ENCODE measurements at regions not wholly inside any gene's neighbourhood (a gene's known extent, or its start where the extent isn't known, plus 50 kb on each side); places are given as distances from the start of the nearest gene placed in this dataset.

DNA sequence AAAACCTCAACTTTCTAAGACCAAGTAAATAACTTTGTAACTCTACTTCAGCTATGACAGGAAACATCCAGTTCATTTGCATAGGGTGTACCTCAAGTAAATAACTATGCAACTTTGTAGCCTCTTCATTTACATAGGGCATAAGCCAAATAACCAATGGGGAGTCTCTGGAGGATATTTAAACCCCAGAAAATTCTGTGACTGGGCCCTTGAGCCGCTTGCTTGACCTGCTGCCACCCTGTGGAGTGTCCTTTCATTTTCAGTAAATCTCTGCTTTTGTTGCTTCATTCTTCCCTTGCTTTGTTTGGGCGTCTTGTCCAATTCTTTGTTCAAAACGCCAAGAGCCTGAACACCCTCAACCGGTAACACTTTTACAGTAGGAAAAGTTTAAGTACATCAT lies 1112.7 kb upstream of the NRXN1 start:
- no peaks in the 10 kb centered on the region for H4K20me1 ChIP-seq (ENCODE audit: control insufficient read depth, insufficient read depth, low read depth, low read length)

DNA sequence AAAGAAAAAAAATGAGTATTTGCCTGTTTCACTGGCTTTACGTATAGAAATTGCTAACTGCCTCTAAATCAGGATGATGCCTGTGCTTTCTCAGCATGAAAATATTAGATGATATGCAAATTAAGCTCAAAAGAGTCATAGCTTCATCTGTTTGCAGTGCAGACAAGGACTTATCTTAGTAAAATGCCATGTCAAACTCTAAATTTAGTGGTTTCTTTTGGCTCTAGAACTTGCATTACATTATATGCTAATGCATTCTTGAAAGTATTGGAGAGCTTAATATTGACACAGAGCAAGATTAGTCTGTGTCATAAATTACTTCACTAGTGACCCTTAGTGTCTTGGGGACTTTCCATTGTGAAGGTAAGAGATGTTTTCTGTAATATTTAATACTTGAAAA lies 1109.1 kb upstream of the NRXN1 start:
- H3K4me2 ChIP-seq (ENCODE audit: low read length) = no peak overlapping the region
- no peaks in the 10 kb centered on the region for H3K9me2 ChIP-seq (replicated peaks; ENCODE audit: control insufficient read depth, low read length)
- H3K79me2 ChIP-seq (ENCODE audit: control insufficient read depth, low read length) = no peaks in the 10 kb centered on the region
- TF ChIP-seq, protein P1, sequence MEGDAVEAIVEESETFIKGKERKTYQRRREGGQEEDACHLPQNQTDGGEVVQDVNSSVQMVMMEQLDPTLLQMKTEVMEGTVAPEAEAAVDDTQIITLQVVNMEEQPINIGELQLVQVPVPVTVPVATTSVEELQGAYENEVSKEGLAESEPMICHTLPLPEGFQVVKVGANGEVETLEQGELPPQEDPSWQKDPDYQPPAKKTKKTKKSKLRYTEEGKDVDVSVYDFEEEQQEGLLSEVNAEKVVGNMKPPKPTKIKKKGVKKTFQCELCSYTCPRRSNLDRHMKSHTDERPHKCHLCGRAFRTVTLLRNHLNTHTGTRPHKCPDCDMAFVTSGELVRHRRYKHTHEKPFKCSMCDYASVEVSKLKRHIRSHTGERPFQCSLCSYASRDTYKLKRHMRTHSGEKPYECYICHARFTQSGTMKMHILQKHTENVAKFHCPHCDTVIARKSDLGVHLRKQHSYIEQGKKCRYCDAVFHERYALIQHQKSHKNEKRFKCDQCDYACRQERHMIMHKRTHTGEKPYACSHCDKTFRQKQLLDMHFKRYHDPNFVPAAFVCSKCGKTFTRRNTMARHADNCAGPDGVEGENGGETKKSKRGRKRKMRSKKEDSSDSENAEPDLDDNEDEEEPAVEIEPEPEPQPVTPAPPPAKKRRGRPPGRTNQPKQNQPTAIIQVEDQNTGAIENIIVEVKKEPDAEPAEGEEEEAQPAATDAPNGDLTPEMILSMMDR (IDR thresholded peaks at IDR 0.05; ENCODE audit: low read depth, low read length, poor library complexity, severe bottlenecking) = no peak
- no peak for TF ChIP-seq EZH2phosphoT487 (IDR thresholded peaks at IDR 0.05; ENCODE audit: borderline replicate concordance, low read length)
- no peak overlapping the region for H3K27ac ChIP-seq (ENCODE audit: low read depth, low read length)
- no peak overlapping the region for H3K4me3 ChIP-seq (ENCODE audit: low read length)
- no peaks in the 10 kb centered on the region for H4K20me1 ChIP-seq (ENCODE audit: control insufficient read depth, insufficient read depth, low read depth, low read length)
- no peaks in the 10 kb centered on the region for H3K27me3 ChIP-seq (ENCODE audit: control insufficient read depth, low read length)
- no peaks in the 10 kb centered on the region for H3K36me3 ChIP-seq (ENCODE audit: control insufficient read depth, low read length)
- no peaks in the 10 kb centered on the region for H3K9me3 ChIP-seq (ENCODE audit: control insufficient read depth, insufficient read depth, low read length)
- no peaks in the 10 kb centered on the region for H3K4me1 ChIP-seq (ENCODE audit: control insufficient read depth, low read length)
- H3F3A ChIP-seq (ENCODE audit: control insufficient read depth, insufficient read depth) = no peaks in the 10 kb centered on the region

More for the DNA sequence above, 1112.7 kb upstream of the NRXN1 start:
- no peak overlapping the region for H3K4me3 ChIP-seq (ENCODE audit: low read length)
- no peaks in the 10 kb centered on the region for H3K9me2 ChIP-seq (replicated peaks; ENCODE audit: control insufficient read depth, low read length)
- no peaks in the 10 kb centered on the region for H3K27me3 ChIP-seq (ENCODE audit: control insufficient read depth, low read length)
- H3K36me3 ChIP-seq (ENCODE audit: control insufficient read depth, low read length) = no peaks in the 10 kb centered on the region
- TF ChIP-seq, protein P1 (IDR thresholded peaks at IDR 0.05; ENCODE audit: low read depth, low read length, poor library complexity, severe bottlenecking) = no peak
- TF ChIP-seq EZH2phosphoT487 (IDR thresholded peaks at IDR 0.05; ENCODE audit: borderline replicate concordance, low read length) = no peak
- H3K4me2 ChIP-seq (ENCODE audit: low read length) = no peak overlapping the region
- no peaks in the 10 kb centered on the region for H3K4me1 ChIP-seq (ENCODE audit: control insufficient read depth, low read length)
- no peaks in the 10 kb centered on the region for H3K9me3 ChIP-seq (ENCODE audit: control insufficient read depth, insufficient read depth, low read length)
- H3K27ac ChIP-seq (ENCODE audit: low read depth, low read length) = no peak overlapping the region
- H3K79me2 ChIP-seq (ENCODE audit: control insufficient read depth, low read length) = no peaks in the 10 kb centered on the region
- no peaks in the 10 kb centered on the region for H3F3A ChIP-seq (ENCODE audit: control insufficient read depth, insufficient read depth)

DNA sequence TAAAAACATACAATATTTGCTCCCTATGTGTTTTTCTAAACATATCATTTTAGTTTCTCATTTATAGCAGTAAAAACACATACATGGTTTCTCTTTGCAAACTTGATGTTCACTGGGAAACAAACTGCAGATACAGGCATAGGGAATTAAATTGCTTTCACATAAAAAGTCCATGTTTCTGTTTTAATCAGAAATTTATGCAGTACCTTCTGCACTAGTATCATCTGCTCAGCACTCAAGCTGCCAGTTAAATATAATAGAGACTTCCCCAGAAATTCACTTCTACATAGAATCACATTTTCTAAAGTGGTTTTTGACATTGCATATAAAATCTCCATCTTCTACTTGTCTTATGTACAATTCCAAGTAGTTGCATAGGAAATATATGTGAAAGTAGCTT lies 1107.3 kb upstream of the NRXN1 start:
- H3K79me2 ChIP-seq (ENCODE audit: control insufficient read depth, low read length) = no peaks in the 10 kb centered on the region
- no peaks in the 10 kb centered on the region for H3K27me3 ChIP-seq (ENCODE audit: control insufficient read depth, low read length)
- H3K9me3 ChIP-seq (ENCODE audit: control insufficient read depth, insufficient read depth, low read length) = no peaks in the 10 kb centered on the region
- H4K20me1 ChIP-seq (ENCODE audit: control insufficient read depth, insufficient read depth, low read depth, low read length) = no peaks in the 10 kb centered on the region
- H3K4me1 ChIP-seq (ENCODE audit: control insufficient read depth, low read length) = no peaks in the 10 kb centered on the region
- H3K36me3 ChIP-seq (ENCODE audit: control insufficient read depth, low read length) = no peaks in the 10 kb centered on the region
- TF ChIP-seq EZH2phosphoT487 (IDR thresholded peaks at IDR 0.05; ENCODE audit: borderline replicate concordance, low read length) = no peak
- TF ChIP-seq, protein P1 (IDR thresholded peaks at IDR 0.05; ENCODE audit: low read depth, low read length, poor library complexity, severe bottlenecking) = no peak
- H3K9me2 ChIP-seq (replicated peaks; ENCODE audit: control insufficient read depth, low read length) = no peaks in the 10 kb centered on the region
- H3K27ac ChIP-seq (ENCODE audit: low read depth, low read length) = no peak overlapping the region
- no peak overlapping the region for H3K4me2 ChIP-seq (ENCODE audit: low read length)
- no peak overlapping the region for H3K4me3 ChIP-seq (ENCODE audit: low read length)
- H3F3A ChIP-seq (ENCODE audit: control insufficient read depth, insufficient read depth) = no peaks in the 10 kb centered on the region

DNA sequence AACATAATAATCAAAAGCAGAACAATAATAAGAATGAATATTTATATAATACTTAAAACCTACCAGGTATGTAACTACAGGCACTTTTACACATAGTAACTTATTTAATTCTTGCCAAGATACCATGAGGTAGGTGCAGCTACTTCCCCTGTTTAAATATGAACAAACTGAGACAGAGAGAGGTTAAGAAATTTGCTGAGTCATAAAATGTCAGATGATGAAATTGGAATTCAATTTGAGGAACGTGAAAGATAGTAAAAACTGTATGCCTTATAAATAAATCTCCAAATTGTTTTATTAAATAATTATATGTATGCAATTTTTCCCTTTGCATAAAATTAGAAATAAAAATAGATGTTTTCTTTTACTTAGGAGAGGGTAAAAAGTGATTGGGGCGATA lies 1103.3 kb upstream of the NRXN1 start:
- no peak for TF ChIP-seq EZH2phosphoT487 (IDR thresholded peaks at IDR 0.05; ENCODE audit: borderline replicate concordance, low read length)
- TF ChIP-seq, protein P1 (IDR thresholded peaks at IDR 0.05; ENCODE audit: low read depth, low read length, poor library complexity, severe bottlenecking) = no peak
- H3K27ac ChIP-seq (ENCODE audit: low read depth, low read length) = no peak overlapping the region
- H3K4me1 ChIP-seq (ENCODE audit: control insufficient read depth, low read length) = no peaks in the 10 kb centered on the region
- H3K9me3 ChIP-seq (ENCODE audit: control insufficient read depth, insufficient read depth, low read length) = peaks cover 7% of the 10 kb centered on the region; the same call in 1 of the 2 replicates
- no peaks in the 10 kb centered on the region for H3K9me2 ChIP-seq (replicated peaks; ENCODE audit: control insufficient read depth, low read length)
- no peak overlapping the region for H3K4me3 ChIP-seq (ENCODE audit: low read length)
- H3K4me2 ChIP-seq (ENCODE audit: low read length) = no peak overlapping the region
- H4K20me1 ChIP-seq (ENCODE audit: control insufficient read depth, insufficient read depth, low read depth, low read length) = no peaks in the 10 kb centered on the region
- H3K36me3 ChIP-seq (ENCODE audit: control insufficient read depth, low read length) = no peaks in the 10 kb centered on the region
- H3K79me2 ChIP-seq (ENCODE audit: control insufficient read depth, low read length) = no peaks in the 10 kb centered on the region
- H3K27me3 ChIP-seq (ENCODE audit: control insufficient read depth, low read length) = no peaks in the 10 kb centered on the region
- H3F3A ChIP-seq (ENCODE audit: control insufficient read depth, insufficient read depth) = no peaks in the 10 kb centered on the region

Measured in DOHH2 (cell line).